ENCODE measurements at regions not wholly inside any gene's neighbourhood (a gene's known extent, or its start where the extent isn't known, plus 50 kb on each side); places are given as distances from the start of the nearest gene placed in this dataset.

DNA sequence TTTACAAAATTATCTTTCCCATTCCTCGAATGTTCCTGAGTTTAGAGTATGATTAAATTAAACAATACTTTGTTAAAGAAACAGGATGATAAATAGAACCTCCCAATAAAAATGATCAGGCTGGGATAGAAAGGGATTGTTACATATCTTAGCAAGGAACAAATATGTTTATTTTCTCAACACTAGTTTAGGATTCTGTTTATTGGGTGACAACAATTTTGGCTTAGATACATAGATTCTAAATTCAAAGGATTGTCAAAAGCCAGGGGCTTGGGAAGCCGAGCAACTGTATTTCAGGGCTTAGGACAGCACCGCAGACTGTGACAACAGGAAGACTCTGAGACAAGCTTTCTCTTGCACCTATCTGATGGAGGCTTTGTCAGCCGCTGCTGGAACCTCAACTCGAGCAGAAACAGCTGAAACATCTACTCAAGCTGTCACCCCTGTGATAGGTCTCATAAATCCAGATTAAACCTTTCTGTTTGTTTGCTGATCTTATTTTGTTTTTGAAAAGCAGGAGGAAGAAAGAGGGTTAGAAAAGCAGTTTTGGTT, 562.8 kb upstream of the ZFHX3 start:
- H3K27ac Mint-ChIP-seq = no peak overlapping the region
- peaks cover 20% of the 10 kb centered on the region for H3K4me1 Mint-ChIP-seq (ENCODE audit: unreplicated experiment)
- no peaks in the 10 kb centered on the region for H3K36me3 Mint-ChIP-seq

GRCh38 chr16:73610160-73610559, 562.2 kb upstream of the ZFHX3 start:
- no peak overlapping the region for H3K4me3 Mint-ChIP-seq
- H3K9me3 Mint-ChIP-seq = peaks cover 3% of the 10 kb centered on the region
- H3K4me1 Mint-ChIP-seq (ENCODE audit: unreplicated experiment) = peaks cover 19% of the 10 kb centered on the region
- no peak for DNase-seq (ENCODE audit: extremely low spot score, unreplicated experiment)
- TF ChIP-seq, protein P1, sequence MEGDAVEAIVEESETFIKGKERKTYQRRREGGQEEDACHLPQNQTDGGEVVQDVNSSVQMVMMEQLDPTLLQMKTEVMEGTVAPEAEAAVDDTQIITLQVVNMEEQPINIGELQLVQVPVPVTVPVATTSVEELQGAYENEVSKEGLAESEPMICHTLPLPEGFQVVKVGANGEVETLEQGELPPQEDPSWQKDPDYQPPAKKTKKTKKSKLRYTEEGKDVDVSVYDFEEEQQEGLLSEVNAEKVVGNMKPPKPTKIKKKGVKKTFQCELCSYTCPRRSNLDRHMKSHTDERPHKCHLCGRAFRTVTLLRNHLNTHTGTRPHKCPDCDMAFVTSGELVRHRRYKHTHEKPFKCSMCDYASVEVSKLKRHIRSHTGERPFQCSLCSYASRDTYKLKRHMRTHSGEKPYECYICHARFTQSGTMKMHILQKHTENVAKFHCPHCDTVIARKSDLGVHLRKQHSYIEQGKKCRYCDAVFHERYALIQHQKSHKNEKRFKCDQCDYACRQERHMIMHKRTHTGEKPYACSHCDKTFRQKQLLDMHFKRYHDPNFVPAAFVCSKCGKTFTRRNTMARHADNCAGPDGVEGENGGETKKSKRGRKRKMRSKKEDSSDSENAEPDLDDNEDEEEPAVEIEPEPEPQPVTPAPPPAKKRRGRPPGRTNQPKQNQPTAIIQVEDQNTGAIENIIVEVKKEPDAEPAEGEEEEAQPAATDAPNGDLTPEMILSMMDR (conservative IDR thresholded peaks at IDR 0.05) = no peak
- H3K27me3 Mint-ChIP-seq = peaks cover 23% of the 10 kb centered on the region
- no peak overlapping the region for H3K27ac Mint-ChIP-seq
- no peaks in the 10 kb centered on the region for H3K36me3 Mint-ChIP-seq

More for the DNA sequence above, 562.8 kb upstream of the ZFHX3 start:
- DNase-seq (ENCODE audit: extremely low spot score, unreplicated experiment) = no peak
- H3K27me3 Mint-ChIP-seq = peaks cover 23% of the 10 kb centered on the region
- H3K9me3 Mint-ChIP-seq = no peaks in the 10 kb centered on the region
- H3K4me3 Mint-ChIP-seq = no peak overlapping the region
- TF ChIP-seq, protein P1 (conservative IDR thresholded peaks at IDR 0.05) = no peak

- peaks cover 14% of the 10 kb centered on the region for H3K4me1 Mint-ChIP-seq (ENCODE audit: unreplicated experiment)
- no peak overlapping the region for H3K27ac Mint-ChIP-seq
- no peak for DNase-seq (ENCODE audit: extremely low spot score, unreplicated experiment)
- H3K27me3 Mint-ChIP-seq = peaks cover 23% of the 10 kb centered on the region
- TF ChIP-seq, protein P1 (conservative IDR thresholded peaks at IDR 0.05) = no peak
- H3K9me3 Mint-ChIP-seq = peaks cover 6% of the 10 kb centered on the region
- H3K4me3 Mint-ChIP-seq = no peak overlapping the region
- H3K36me3 Mint-ChIP-seq = no peaks in the 10 kb centered on the region
Observed at GRCh38 chr16:73608911-73609310, 561.0 kb upstream of the ZFHX3 start.

- no peak overlapping the region for H3K27ac Mint-ChIP-seq
- H3K4me3 Mint-ChIP-seq = no peak overlapping the region
- peaks cover 14% of the 10 kb centered on the region for H3K27me3 Mint-ChIP-seq
- TF ChIP-seq, protein P1 (conservative IDR thresholded peaks at IDR 0.05) = no peak
- peaks cover 6% of the 10 kb centered on the region for H3K4me1 Mint-ChIP-seq (ENCODE audit: unreplicated experiment)
- H3K36me3 Mint-ChIP-seq = no peaks in the 10 kb centered on the region
- DNase-seq (ENCODE audit: extremely low spot score, unreplicated experiment) = no peak
- peaks cover 6% of the 10 kb centered on the region for H3K9me3 Mint-ChIP-seq
Observed at GRCh38 chr16:73605309-73605708, 557.4 kb upstream of the ZFHX3 start.

DNA sequence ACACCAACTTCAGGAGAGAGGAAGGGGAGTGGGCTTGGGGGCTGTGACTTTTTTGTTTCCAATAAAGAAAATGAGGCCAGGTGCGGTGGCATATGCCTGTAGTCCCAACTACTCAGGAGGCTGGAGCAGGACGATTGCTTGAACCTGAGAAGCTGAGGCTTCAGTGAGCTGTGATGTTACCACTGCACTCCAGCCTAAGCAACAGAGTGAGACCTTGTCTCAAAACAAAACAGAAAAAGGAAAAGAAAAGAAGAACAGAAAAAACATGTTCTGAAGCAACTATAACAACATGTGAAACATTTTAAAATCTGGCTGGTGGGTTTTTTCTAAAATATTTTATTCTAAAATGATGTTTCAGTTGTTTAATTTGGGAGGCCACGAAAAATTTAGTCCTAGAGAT, 554.0 kb upstream of the ZFHX3 start:
- no peaks in the 10 kb centered on the region for H3K27me3 Mint-ChIP-seq
- no peak overlapping the region for H3K4me3 Mint-ChIP-seq
- peaks cover 6% of the 10 kb centered on the region for H3K4me1 Mint-ChIP-seq (ENCODE audit: unreplicated experiment)
- peaks cover 6% of the 10 kb centered on the region for H3K9me3 Mint-ChIP-seq
- H3K36me3 Mint-ChIP-seq = no peaks in the 10 kb centered on the region
- no peak overlapping the region for H3K27ac Mint-ChIP-seq
- DNase-seq (ENCODE audit: extremely low spot score, unreplicated experiment) = no peak
- TF ChIP-seq, protein P1 (conservative IDR thresholded peaks at IDR 0.05) = no peak

DNA sequence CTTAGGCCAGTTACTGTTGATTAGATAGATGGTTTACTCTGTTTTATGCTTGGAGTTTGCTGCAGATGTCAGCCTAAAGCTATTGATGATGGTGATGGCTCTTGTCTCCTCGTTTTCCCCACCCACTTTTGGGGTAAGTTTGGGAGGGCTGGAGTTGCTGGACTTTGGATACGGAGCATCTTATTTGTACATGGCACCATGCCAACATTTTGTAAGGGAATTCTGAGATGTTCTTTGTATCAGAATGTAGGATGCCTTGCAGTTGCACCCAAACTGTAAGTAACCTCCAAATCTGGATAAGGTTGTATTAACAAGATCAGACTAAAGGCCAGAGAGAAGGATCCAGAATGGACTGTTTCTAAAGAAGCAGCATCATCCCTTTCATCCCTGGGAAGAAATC, 551.9 kb upstream of the ZFHX3 start:
- Mint-ChIP-seq H3K4me3 (no peak overlapping the region), H3K4me1 (ENCODE audit: unreplicated experiment) (no peaks in the 10 kb centered on the region), H3K27ac (no peak overlapping the region), H3K9me3 (no peaks in the 10 kb centered on the region), H3K36me3 (no peaks in the 10 kb centered on the region), H3K27me3 (no peaks in the 10 kb centered on the region)
- DNase-seq (ENCODE audit: extremely low spot score, unreplicated experiment) = no peak
- TF ChIP-seq, protein P1 (conservative IDR thresholded peaks at IDR 0.05) = no peak
